Endothelial cell of umbilical vein (primary cell): ENCODE measurements at regions not wholly inside any gene's neighbourhood (a gene's known extent, or its start where the extent isn't known, plus 50 kb on each side); places are given as distances from the start of the nearest gene placed in this dataset.

ENCODE experiments used
- BruUV-seq: library from RNA; stranded (reverse); fragments of 400-500 nt; replicated peaks from 2 replicates; lab custom pipeline; 2021; lab: Mats Ljungman, UMichigan
- CTCF ChIA-PET: fragments of 300-600, 350-600 bp; sonication (Branson Sonifier 250); formaldehyde crosslinking; loops from one replicate; lab custom pipeline; 2021; ENCODE audit warnings: antibody characterized with exemption, inconsistent platforms; lab: Charles Lee
- POLR2A ChIA-PET: fragments of 300-600, 350-600 bp; sonication (Branson Sonifier 250); formaldehyde crosslinking; loops from one replicate; lab custom pipeline; 2021; ENCODE audit warnings: antibody characterized with exemption, inconsistent platforms; lab: Charles Lee
- DNase-seq: peaks from one replicate; pipeline ENCODE4 v3.0.0-alpha.2; 2011; ENCODE audit warnings: low read depth, low spot score
- FAIRE-seq: peaks from 2 replicates; lab custom pipeline; 2011; peaks lifted over from hg19 to GRCh38; lab: Jason Lieb, UNC
- H2AFZ ChIP-seq: 2 replicates; pipeline ENCODE4 v1.6.0; 2012; ENCODE audit warnings: low read depth, low read length, control low read depth, inconsistent platforms
- H3K27ac ChIP-seq: 2 replicates; pipeline ENCODE4 v1.5.1; 2011; ENCODE audit warnings: low read depth, mild to moderate bottlenecking, control low read depth, low read length, moderate library complexity; ENCODE audit not compliant: insufficient read depth
- H3K27me3 ChIP-seq, 2 experiments: 2 replicates each; pipeline versions ENCODE4 v1.6.0 to v1.6.1; 2011; ENCODE audit warnings: low read length in 2 of 2, mixed read lengths in 1 of 2; ENCODE audit not compliant: control insufficient read depth in 2 of 2, insufficient read depth in 2 of 2
- H3K36me3 ChIP-seq, 2 experiments: 2 replicates in 1 of 2; 3 replicates in 1 of 2; pipeline ENCODE4 v1.5.1; 2011; ENCODE audit warnings: low read length in 2 of 2, mild to moderate bottlenecking in 1 of 2, moderate library complexity in 1 of 2; ENCODE audit not compliant: control insufficient read depth in 2 of 2, insufficient read depth in 2 of 2; ENCODE audit errors: extremely low read depth in 1 of 2
- H3K4me1 ChIP-seq: 3 replicates; pipeline ENCODE4 v1.5.1; 2011; ENCODE audit warnings: mild to moderate bottlenecking, low read length; ENCODE audit not compliant: control insufficient read depth, insufficient read depth; ENCODE audit errors: extremely low read depth
- H3K4me2 ChIP-seq: 2 replicates; pipeline ENCODE4 v1.6.1; 2011; ENCODE audit warnings: low read length, control low read depth, mixed read lengths; ENCODE audit not compliant: insufficient read depth
- H3K4me3 ChIP-seq, 3 experiments: fragments of 200-600 bp in 1 of 3; sonication (generic), shearing (Covaris generic) in 1 of 3; replicated peaks in 1 of 3; 2 replicates each; pipeline ENCODE4 v1.5.1; 2011 to 2016; ENCODE audit warnings: control low read depth in 3 of 3, low read length in 3 of 3, mild to moderate bottlenecking in 2 of 3, inconsistent platforms in 1 of 3, low read depth in 1 of 3, moderate library complexity in 1 of 3; ENCODE audit not compliant: insufficient read depth in 1 of 3
- H3K79me2 ChIP-seq: 2 replicates; pipeline ENCODE4 v1.6.0; 2012; ENCODE audit warnings: low read length, inconsistent platforms; ENCODE audit not compliant: control insufficient read depth, insufficient read depth
- H3K9ac ChIP-seq: replicated peaks from 2 replicates; pipeline ENCODE3; 2011; ENCODE audit warnings: low read length, control low read depth; ENCODE audit not compliant: insufficient read depth; ENCODE audit errors: extremely low read depth
- H3K9me1 ChIP-seq: replicated peaks from 3 replicates; pipeline ENCODE4 v1.6.0; 2011; ENCODE audit warnings: mild to moderate bottlenecking, low read length; ENCODE audit not compliant: control insufficient read depth, insufficient read depth; ENCODE audit errors: extremely low read depth
- H3K9me3 ChIP-seq: replicated peaks from 2 replicates; pipeline ENCODE4 v1.5.1; 2012; ENCODE audit warnings: low read length, inconsistent platforms; ENCODE audit not compliant: control insufficient read depth, insufficient read depth
- H4K20me1 ChIP-seq: replicated peaks from 2 replicates; pipeline ENCODE3; 2011; ENCODE audit warnings: mild to moderate bottlenecking, low read length; ENCODE audit not compliant: control insufficient read depth, insufficient read depth; ENCODE audit errors: extremely low read depth
- CTCF ChIP-seq, 2 donors: IDR thresholded peaks; 1 replicate in 1 of 2; 2 replicates in 1 of 2; pipeline ENCODE4 v1.5.1; 2011; ENCODE audit warnings: low read length in 2 of 2, mild to moderate bottlenecking in 2 of 2, moderate library complexity in 2 of 2, control low read depth in 1 of 2, inconsistent platforms in 1 of 2, low read depth in 1 of 2; ENCODE audit not compliant: insufficient read depth in 1 of 2; ENCODE audit errors: extremely low read depth in 1 of 2
- EZH2 ChIP-seq: IDR thresholded peaks from 2 replicates; pipeline ENCODE4 v1.6.1; 2012; ENCODE audit warnings: borderline replicate concordance, low read depth, mild to moderate bottlenecking, moderate library complexity, low read length, inconsistent platforms; ENCODE audit not compliant: severe bottlenecking
- FOS ChIP-seq: IDR thresholded peaks from 2 replicates; pipeline ENCODE4 v1.6.1; 2011; ENCODE audit warnings: mild to moderate bottlenecking, low read length, moderate library complexity, borderline replicate concordance; ENCODE audit not compliant: insufficient read depth
- GATA2 ChIP-seq: IDR thresholded peaks from 2 replicates; pipeline ENCODE4 v1.7.0; 2011; ENCODE audit warnings: low read depth, mild to moderate bottlenecking, moderate library complexity, mixed read lengths, low read length; ENCODE audit not compliant: insufficient read length, insufficient read depth
- JUN ChIP-seq: IDR thresholded peaks from 2 replicates; pipeline ENCODE4 v1.6.1; 2011; ENCODE audit warnings: borderline replicate concordance, low read depth; ENCODE audit not compliant: insufficient read length, insufficient read depth
- MAX ChIP-seq: IDR thresholded peaks from 2 replicates; pipeline ENCODE4 v1.6.1; 2011; ENCODE audit not compliant: insufficient read depth, insufficient read length
- MYC ChIP-seq: IDR thresholded peaks from one replicate; pipeline ENCODE4 v1.6.1; 2011; ENCODE audit warnings: mild to moderate bottlenecking, low read depth, low read length
- POLR2A ChIP-seq: IDR thresholded peaks from 2 replicates; pipeline ENCODE4 v1.6.1; 2012; ENCODE audit warnings: low read depth, mild to moderate bottlenecking, control low read depth, low read length
- POLR2AphosphoS5 ChIP-seq: IDR thresholded peaks from 2 replicates; pipeline ENCODE4 v1.6.1; 2012; ENCODE audit warnings: low read depth, mild to moderate bottlenecking, control low read depth, low read length, moderate library complexity; ENCODE audit not compliant: insufficient read depth
- dilution Hi-C: fragments of 300-500 bp; cut with MboI; formaldehyde crosslinking; loops from one replicate; pipeline ENCODE4 v1.15.0; 2019; ENCODE audit warnings: low sequenced_read_pairs; ENCODE audit not compliant: extremely low pct_ligation_motif_present
- intact Hi-C: fragments of 100-400 bp; cut with micrococcal nuclease; formaldehyde crosslinking; loops from one replicate; pipeline ENCODE4 v1.10.0; 2022

GRCh38 chr3:117681619-117682018 lies 972.0 kb downstream of the TUSC7 start:
- Histone ChIP-seq H3K4me3 (no peak overlapping the region), H3K9ac (no peak overlapping the region), H3K27ac (no peak overlapping the region), H3K79me2 (no peaks in the 10 kb centered on the region), H2AFZ (no peak overlapping the region), H3K9me1 (no peaks in the 10 kb centered on the region), H3K4me1 (no peaks in the 10 kb centered on the region), H4K20me1 (no peaks in the 10 kb centered on the region), H3K27me3 (no peaks in the 10 kb centered on the region), H3K36me3 (no peaks in the 10 kb centered on the region), H3K4me2 (no peak overlapping the region), H3K9me3 (no peaks in the 10 kb centered on the region)
- no TSS peak for BruUV-seq
- POLR2A ChIA-PET: no interaction called here
- TF ChIP-seq CTCF (IDR thresholded peaks at IDR 0.05; ENCODE audit: extremely low read depth in 1 of 2, insufficient read depth in 1 of 2, low read depth in 1 of 2, low read length in 2 of 2): no peak
- TF ChIP-seq EZH2: no peak
- no peak for TF ChIP-seq GATA2
- no peak for TF ChIP-seq MYC
- TF ChIP-seq POLR2A: no peak
- TF ChIP-seq POLR2AphosphoS5: no peak
- no peak for TF ChIP-seq JUN
- no peak for TF ChIP-seq FOS
- no peak for TF ChIP-seq MAX
- CTCF ChIA-PET: interaction anchor here (1.2 to 1.5 kb wide), 3 partner anchors 28 to 65 kb away, joined by 3 to 4 read pairs (median 3); no protein-coding TSS in a partner anchor
- dilution Hi-C loops (no loop called here), intact Hi-C loops (no loop called here)
- FAIRE-seq (no peak), DNase-seq (no peak)
